ENCODE measurements at regions not wholly inside any gene's neighbourhood (a gene's known extent, or its start where the extent isn't known, plus 50 kb on each side); places are given as distances from the start of the nearest gene placed in this dataset.
A peak's percentile ranks its signal among the peaks of the same experiment; 100 is the strongest.
"Not testable (repeated sequence)": the region's sequence is repeated elsewhere in the genome, so short reads cannot be mapped to it uniquely, and the experiment has no call there.

GRCh38 chr15:20357481-20358065 is 184.0 kb downstream of the GOLGA6L6 start:
- WGBS, 2 donors: 75 to 91% methylated on average over 12 to 17 of the region's 17 CpGs
- no peak for DNase-seq

GRCh38 chr15:20356911-20357480 is 184.6 kb downstream of the GOLGA6L6 start:
- Histone ChIP-seq H3K9me3 (no peaks in the 10 kb centered on the region), H3K36me3 (ENCODE audit: low read depth, missing control alignments) (no peaks in the 10 kb centered on the region), H3K27ac (no peak overlapping the region), H3K27me3 (no peaks in the 10 kb centered on the region), H3K4me1 (no peaks in the 10 kb centered on the region), H3K4me3 (peak overlapping the region in 1 of 2 donors; percentile 26)
- 61 to 68% methylated on average over 11 to 18 of the region's 18 CpGs for WGBS, 2 donors
- intact Hi-C loops (cut with DNase I; ENCODE audit: low total_unique reads): no loop called here
- no peak for DNase-seq
- TF ChIP-seq CTCF (IDR thresholded peaks at IDR 0.05) (no peak), POLR2A (IDR thresholded peaks at IDR 0.05) (no peak)

More at GRCh38 chr15:20357481-20358065, 184.0 kb downstream of the GOLGA6L6 start:
- H3K4me3 ChIP-seq: no peak overlapping the region
- H3K4me1 ChIP-seq: no peaks in the 10 kb centered on the region
- TF ChIP-seq POLR2A (IDR thresholded peaks at IDR 0.05) (no peak), CTCF (IDR thresholded peaks at IDR 0.05) (no peak)
- H3K27me3 ChIP-seq: no peaks in the 10 kb centered on the region
- no peak overlapping the region for H3K27ac ChIP-seq
- intact Hi-C loops (cut with DNase I; ENCODE audit: low total_unique reads): no loop called here
- no peaks in the 10 kb centered on the region for H3K9me3 ChIP-seq
- H3K36me3 ChIP-seq (ENCODE audit: low read depth, missing control alignments): no peaks in the 10 kb centered on the region

- Histone ChIP-seq H3K4me3 (peak overlapping the region in 1 of 2 donors; percentile 26), H3K36me3 (ENCODE audit: low read depth, missing control alignments) (no peaks in the 10 kb centered on the region), H3K9me3 (no peaks in the 10 kb centered on the region), H3K27ac (no peak overlapping the region), H3K27me3 (no peaks in the 10 kb centered on the region), H3K4me1 (no peaks in the 10 kb centered on the region)
- peak; percentile 81 for DNase-seq
- WGBS, 2 donors: 34 to 52% methylated on average over 16 to 17 of the region's 17 CpGs
- TF ChIP-seq POLR2A (IDR thresholded peaks at IDR 0.05) (no peak), CTCF (IDR thresholded peaks at IDR 0.05) (peak; percentile 63 to 87 (median 86))
- intact Hi-C loops (cut with DNase I; ENCODE audit: low total_unique reads): no loop called here
Measured at GRCh38 chr15:20356444-20356910, 185.1 kb downstream of the GOLGA6L6 start.

GRCh38 chr15:20355256-20355868 is 186.2 kb downstream of the GOLGA6L6 start:
- no peak overlapping the region for H3K27ac ChIP-seq
- TF ChIP-seq POLR2A (IDR thresholded peaks at IDR 0.05) (no peak), CTCF (IDR thresholded peaks at IDR 0.05) (no peak)
- H3K9me3 ChIP-seq: no peaks in the 10 kb centered on the region
- H3K27me3 ChIP-seq: no peaks in the 10 kb centered on the region
- no peak overlapping the region for H3K4me3 ChIP-seq
- no peaks in the 10 kb centered on the region for H3K36me3 ChIP-seq (ENCODE audit: low read depth, missing control alignments)
- no peaks in the 10 kb centered on the region for H3K4me1 ChIP-seq
- 81 to 83% methylated on average over 6 of the region's 6 CpGs for WGBS, 2 donors
- intact Hi-C loops (cut with DNase I; ENCODE audit: low total_unique reads): no loop called here
- no peak for DNase-seq

GRCh38 chr15:20354884-20355223 is 186.7 kb downstream of the GOLGA6L6 start:
- H3K36me3 ChIP-seq (ENCODE audit: low read depth, missing control alignments); H3K27ac ChIP-seq; H3K4me1 ChIP-seq; H3K9me3 ChIP-seq; H3K4me3 ChIP-seq; intact Hi-C loops (cut with DNase I; ENCODE audit: low total_unique reads); DNase-seq; H3K27me3 ChIP-seq: not testable (repeated sequence)
- WGBS, 2 donors: 69 to 76% methylated on average over 5 of the region's 5 CpGs
